ENCODE measurements at regions not wholly inside any gene's neighbourhood (a gene's known extent, or its start where the extent isn't known, plus 50 kb on each side); places are given as distances from the start of the nearest gene placed in this dataset.

DNA sequence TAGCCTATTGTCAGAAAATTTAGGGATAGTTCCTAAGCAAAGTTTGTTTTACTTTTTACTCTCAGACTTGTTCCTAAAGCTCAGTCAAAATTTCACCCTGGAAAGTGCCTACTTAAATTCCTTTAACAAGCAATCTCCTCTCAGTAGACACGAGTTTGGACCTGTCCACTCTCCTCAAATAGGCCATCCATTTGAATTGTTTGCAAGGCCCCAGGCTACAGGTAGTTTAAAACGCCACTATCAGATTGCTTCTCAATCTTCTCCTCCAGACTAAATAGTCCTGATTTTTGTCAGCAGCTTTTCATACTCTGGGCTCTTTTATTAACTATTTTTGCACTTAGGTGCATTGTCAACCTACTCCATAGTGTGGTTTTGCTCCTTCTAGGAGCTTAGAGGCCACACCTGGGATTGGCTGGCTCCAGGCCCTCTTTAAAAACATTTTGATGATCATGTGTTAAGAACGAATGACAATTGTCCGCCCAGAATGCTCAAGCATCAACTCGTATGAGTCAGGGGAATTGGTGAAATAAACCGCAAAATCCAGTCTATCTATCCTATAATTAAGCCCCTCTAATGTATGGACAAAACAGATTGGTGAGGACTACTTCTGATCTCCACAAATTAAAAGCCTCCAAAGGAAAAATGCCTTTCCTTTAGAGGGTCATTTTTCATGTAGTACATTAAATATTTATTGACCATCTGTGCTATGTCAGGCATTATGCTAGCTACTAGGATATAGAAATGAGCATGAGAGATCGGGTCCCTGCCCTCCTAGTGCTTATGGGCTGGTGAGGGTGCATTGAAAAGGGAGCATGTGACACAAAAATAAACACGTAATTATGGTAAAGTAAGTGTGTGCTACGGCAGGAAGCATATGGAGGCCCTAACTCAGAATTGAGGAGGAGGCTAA is 333.8 kb upstream of the TNP1 start:
- CTCF ChIA-PET, result interaction anchor here (0.8 to 2.2 kb wide), 3 partner anchors 10 to 36 kb away, joined by 3 to 5 read pairs (median 3); no protein-coding TSS in a partner anchor
- no peak overlapping the region for H3K4me3 ChIP-seq (ENCODE audit: low read depth, low read length)
- no peak for DNase-seq (ENCODE audit: low read depth)
- no peaks in the 10 kb centered on the region for H3K36me3 ChIP-seq (ENCODE audit: control insufficient read depth, insufficient read depth, low read length)
- TF ChIP-seq CTCF (IDR thresholded peaks at IDR 0.05; ENCODE audit: insufficient read depth, low read depth, low read length), result no peak
- no peaks in the 10 kb centered on the region for H3K27me3 ChIP-seq (ENCODE audit: control insufficient read depth, insufficient read depth, low read length)
- POLR2A ChIA-PET, result no interaction called here

- Histone ChIP-seq H3K27me3 (ENCODE audit: control insufficient read depth, insufficient read depth, low read length) (no peaks in the 10 kb centered on the region), H3K4me3 (ENCODE audit: low read depth, low read length) (no peak overlapping the region), H3K36me3 (ENCODE audit: control insufficient read depth, insufficient read depth, low read length) (no peaks in the 10 kb centered on the region)
- POLR2A ChIA-PET, result no interaction called here
- TF ChIP-seq CTCF (IDR thresholded peaks at IDR 0.05; ENCODE audit: insufficient read depth, low read depth, low read length), result no peak
- DNase-seq (ENCODE audit: low read depth), result no peak
- CTCF ChIA-PET, result no interaction called here
These were observed 332.5 kb upstream of the TNP1 start for GRCh38 chr2:217192366-217192765.

DNA sequence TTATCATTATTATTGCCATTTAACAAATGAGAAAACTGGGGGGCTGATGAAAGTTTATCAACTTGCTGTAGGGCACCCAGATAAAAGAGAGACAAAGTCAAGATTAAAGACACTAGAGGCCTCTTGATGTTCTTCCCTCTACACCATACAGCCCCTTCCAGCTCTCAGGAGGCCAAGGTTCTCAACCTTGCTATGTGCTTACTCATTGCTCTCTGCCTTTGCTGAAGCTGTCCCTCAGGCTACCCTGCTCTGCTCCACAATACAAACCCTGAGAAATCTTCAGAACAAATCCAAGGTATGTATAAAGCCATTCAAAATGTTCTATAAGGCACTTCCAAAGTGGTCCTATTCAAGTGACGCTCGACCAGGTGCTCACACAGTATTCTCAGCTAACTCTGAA is 329.9 kb upstream of the TNP1 start:
- ChIA-PET CTCF (interaction anchor here (0.8 to 2.4 kb wide), 4 partner anchors 10 to 201 kb away, joined by 3 to 7 read pairs (median 4); no protein-coding TSS in a partner anchor), POLR2A (no interaction called here)
- Histone ChIP-seq H3K36me3 (ENCODE audit: control insufficient read depth, insufficient read depth, low read length) (no peaks in the 10 kb centered on the region), H3K4me3 (ENCODE audit: low read depth, low read length) (no peak overlapping the region), H3K27me3 (ENCODE audit: control insufficient read depth, insufficient read depth, low read length) (no peaks in the 10 kb centered on the region)
- no peak for DNase-seq (ENCODE audit: low read depth)
- TF ChIP-seq CTCF (IDR thresholded peaks at IDR 0.05; ENCODE audit: insufficient read depth, low read depth, low read length), result no peak

DNA sequence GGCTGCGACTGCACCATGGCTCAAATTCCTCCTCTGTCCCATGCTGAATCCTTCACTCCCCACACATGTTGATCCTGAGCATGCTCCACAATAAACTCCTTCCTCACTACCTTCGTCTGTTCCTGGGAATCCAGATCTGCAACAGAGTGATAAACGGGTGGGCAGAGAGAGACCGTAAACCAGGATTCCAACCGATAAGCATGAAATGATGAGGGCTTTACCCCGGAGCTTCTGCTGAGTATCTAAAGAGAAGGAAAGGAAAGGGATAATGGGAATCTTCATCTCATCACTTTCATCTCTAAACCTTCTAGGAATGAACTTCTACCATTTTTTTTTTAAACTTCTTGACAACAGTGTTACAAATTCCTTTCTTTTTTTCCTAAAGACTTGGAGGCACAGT is 329.3 kb upstream of the TNP1 start:
- no peak overlapping the region for H3K4me3 ChIP-seq (ENCODE audit: low read depth, low read length)
- POLR2A ChIA-PET, result no interaction called here
- DNase-seq (ENCODE audit: low read depth), result no peak
- CTCF ChIA-PET, result interaction anchor here (0.6 to 2.4 kb wide), 5 partner anchors 10 to 524 kb away, joined by 3 to 7 read pairs (median 4); no protein-coding TSS in a partner anchor
- no peaks in the 10 kb centered on the region for H3K36me3 ChIP-seq (ENCODE audit: control insufficient read depth, insufficient read depth, low read length)
- no peaks in the 10 kb centered on the region for H3K27me3 ChIP-seq (ENCODE audit: control insufficient read depth, insufficient read depth, low read length)
- no peak for TF ChIP-seq CTCF (IDR thresholded peaks at IDR 0.05; ENCODE audit: insufficient read depth, low read depth, low read length)

- no peak for TF ChIP-seq CTCF (IDR thresholded peaks at IDR 0.05; ENCODE audit: insufficient read depth, low read depth, low read length)
- no peak for DNase-seq (ENCODE audit: low read depth)
- H3K27me3 ChIP-seq (ENCODE audit: control insufficient read depth, insufficient read depth, low read length), result no peaks in the 10 kb centered on the region
- CTCF ChIA-PET, result interaction anchor here (1.0 kb wide), 1 partner anchor 43 kb away, joined by 3 read pairs; no protein-coding TSS in a partner anchor
- no peak overlapping the region for H3K4me3 ChIP-seq (ENCODE audit: low read depth, low read length)
- POLR2A ChIA-PET, result no interaction called here
- H3K36me3 ChIP-seq (ENCODE audit: control insufficient read depth, insufficient read depth, low read length), result no peaks in the 10 kb centered on the region
These were observed 326.9 kb upstream of the TNP1 start for GRCh38 chr2:217186668-217187159.

Measured in BJ (cell line).